ENCODE measurements at regions not wholly inside any gene's neighbourhood (a gene's known extent, or its start where the extent isn't known, plus 50 kb on each side); places are given as distances from the start of the nearest gene placed in this dataset.
A peak's percentile ranks its signal among the peaks of the same experiment; 100 is the strongest.

- Histone ChIP-seq H3K27ac (ENCODE audit: low read depth, low read length) (peak overlapping the region; percentile 99), H3K4me1 (ENCODE audit: control insufficient read depth, low read length) (peaks cover 85% of the 10 kb centered on the region), H3K4me3 (ENCODE audit: low read length) (no peak overlapping the region; the same call in 1 of the 2 replicates), H3K79me2 (ENCODE audit: control insufficient read depth, low read length) (peaks cover 27% of the 10 kb centered on the region), H3K9me2 (replicated peaks; ENCODE audit: control insufficient read depth, low read length) (no peaks in the 10 kb centered on the region), H3K9me3 (ENCODE audit: control insufficient read depth, insufficient read depth, low read length) (peaks cover 16% of the 10 kb centered on the region; the same call in 1 of the 2 replicates), H3K27me3 (ENCODE audit: control insufficient read depth, low read length) (no peaks in the 10 kb centered on the region), H4K20me1 (ENCODE audit: control insufficient read depth, insufficient read depth, low read depth, low read length) (no peaks in the 10 kb centered on the region), H3K4me2 (ENCODE audit: low read length) (peak overlapping the region; percentile 55), H3F3A (ENCODE audit: control insufficient read depth, insufficient read depth) (peaks cover 15% of the 10 kb centered on the region), H3K36me3 (ENCODE audit: control insufficient read depth, low read length) (peaks cover 39% of the 10 kb centered on the region)
- TF ChIP-seq EZH2phosphoT487 (IDR thresholded peaks at IDR 0.05; ENCODE audit: borderline replicate concordance, low read length) (no peak), CTCF (IDR thresholded peaks at IDR 0.05; ENCODE audit: low read depth, low read length, poor library complexity, severe bottlenecking) (no peak)
Measured at GRCh38 chr3:187927565-187927964, 182.3 kb upstream of the BCL6 start.

- H3F3A ChIP-seq (ENCODE audit: control insufficient read depth, insufficient read depth): peaks cover 23% of the 10 kb centered on the region
Measured at GRCh38 chr3:187929112-187929816, 184.0 kb upstream of the BCL6 start.

GRCh38 chr3:187930021-187930420, 184.8 kb upstream of the BCL6 start:
- peak overlapping the region; percentile 35 for H3K4me3 ChIP-seq (ENCODE audit: low read length)
- H4K20me1 ChIP-seq (ENCODE audit: control insufficient read depth, insufficient read depth, low read depth, low read length): no peaks in the 10 kb centered on the region
- H3K9me3 ChIP-seq (ENCODE audit: control insufficient read depth, insufficient read depth, low read length): peaks cover 5% of the 10 kb centered on the region; the same call in 1 of the 2 replicates
- no peak for TF ChIP-seq CTCF (IDR thresholded peaks at IDR 0.05; ENCODE audit: low read depth, low read length, poor library complexity, severe bottlenecking)
- peak overlapping the region; percentile 99 for H3K27ac ChIP-seq (ENCODE audit: low read depth, low read length)
- no peaks in the 10 kb centered on the region for H3K27me3 ChIP-seq (ENCODE audit: control insufficient read depth, low read length)
- peaks cover 30% of the 10 kb centered on the region for H3F3A ChIP-seq (ENCODE audit: control insufficient read depth, insufficient read depth)
- peaks cover 27% of the 10 kb centered on the region for H3K36me3 ChIP-seq (ENCODE audit: control insufficient read depth, low read length)
- peak overlapping the region; percentile 55 for H3K4me2 ChIP-seq (ENCODE audit: low read length)
- peaks cover 98% of the 10 kb centered on the region for H3K4me1 ChIP-seq (ENCODE audit: control insufficient read depth, low read length)
- H3K79me2 ChIP-seq (ENCODE audit: control insufficient read depth, low read length): peaks cover 40% of the 10 kb centered on the region
- H3K9me2 ChIP-seq (replicated peaks; ENCODE audit: control insufficient read depth, low read length): no peaks in the 10 kb centered on the region

More at GRCh38 chr3:187929112-187929816, 184.0 kb upstream of the BCL6 start:
- H3K4me1 ChIP-seq (ENCODE audit: control insufficient read depth, low read length): peaks cover 90% of the 10 kb centered on the region
- peak overlapping the region; percentile 35 for H3K4me3 ChIP-seq (ENCODE audit: low read length)
- no peaks in the 10 kb centered on the region for H3K27me3 ChIP-seq (ENCODE audit: control insufficient read depth, low read length)
- H3K9me2 ChIP-seq (replicated peaks; ENCODE audit: control insufficient read depth, low read length): no peaks in the 10 kb centered on the region
- peaks cover 35% of the 10 kb centered on the region for H3K36me3 ChIP-seq (ENCODE audit: control insufficient read depth, low read length)
- H3K4me2 ChIP-seq (ENCODE audit: low read length): peak overlapping the region; percentile 55
- H4K20me1 ChIP-seq (ENCODE audit: control insufficient read depth, insufficient read depth, low read depth, low read length): no peaks in the 10 kb centered on the region
- peaks cover 40% of the 10 kb centered on the region for H3K79me2 ChIP-seq (ENCODE audit: control insufficient read depth, low read length)
- H3K27ac ChIP-seq (ENCODE audit: low read depth, low read length): peak overlapping the region; percentile 99
- H3K9me3 ChIP-seq (ENCODE audit: control insufficient read depth, insufficient read depth, low read length): peaks cover 12% of the 10 kb centered on the region; the same call in 1 of the 2 replicates
- TF ChIP-seq EZH2phosphoT487 (IDR thresholded peaks at IDR 0.05; ENCODE audit: borderline replicate concordance, low read length) (no peak), CTCF (IDR thresholded peaks at IDR 0.05; ENCODE audit: low read depth, low read length, poor library complexity, severe bottlenecking) (no peak)
